GM23248 (cell line): ENCODE measurements at regions not wholly inside any gene's neighbourhood (a gene's known extent, or its start where the extent isn't known, plus 50 kb on each side); places are given as distances from the start of the nearest gene placed in this dataset.

ENCODE experiments used
- EZH2 ChIP-seq: fragments of 200-600 bp; sonication (generic); IDR thresholded peaks from 2 replicates; pipeline ENCODE4 v1.6.1; 2018; ENCODE audit warnings: antibody characterized with exemption, mild to moderate bottlenecking; ENCODE audit not compliant: insufficient read depth, poor library complexity, severe bottlenecking
- EZH2phosphoT487 ChIP-seq: fragments of 200-600 bp; sonication (generic); IDR thresholded peaks from 2 replicates; pipeline ENCODE4 v1.6.1; 2018; ENCODE audit warnings: antibody characterized with exemption, moderate library complexity, mild to moderate bottlenecking, low read depth; ENCODE audit not compliant: insufficient read depth

- TF ChIP-seq EZH2 (no peak), EZH2phosphoT487 (no peak)
Measured at GRCh38 chr5:87061046-87061445, 206.6 kb upstream of the RASA1 start.
